Left lung (tissue), 4 donors: ENCODE measurements at regions not wholly inside any gene's neighbourhood (a gene's known extent, or its start where the extent isn't known, plus 50 kb on each side); places are given as distances from the start of the nearest gene placed in this dataset.
A peak's percentile ranks its signal among the peaks of the same experiment; 100 is the strongest.

Source experiments
- ATAC-seq: fragments of 200-7000 bp; cut with Tn5 transposase; one replicate; pipeline ENCODE4 v1.9.1; 2020; ENCODE audit warnings: moderate library complexity
- DNase-seq, 4 donors: peaks; one replicate each; pipeline ENCODE4 v3.0.0-alpha.2; 2013 to 2020
- H3K27ac ChIP-seq, 2 donors: fragments of 200-600 bp; sonication (generic) in 1 of 2; one replicate each; pipeline versions ENCODE4 v1.5.0 to v1.8.0; 2020 to 2021
- H3K27me3 ChIP-seq, 2 donors: fragments of 200-600 bp; sonication (generic) in 1 of 2; one replicate each; pipeline versions ENCODE4 v1.5.0 to v1.8.0; 2020 to 2021
- H3K36me3 ChIP-seq, 2 donors: fragments of 200-600 bp; sonication (generic) in 1 of 2; one replicate each; pipeline versions ENCODE4 v1.5.0 to v1.8.0; 2020 to 2021
- H3K4me1 ChIP-seq, 2 donors: fragments of 200-600 bp; one replicate each; pipeline ENCODE4 v1.8.0; 2021
- H3K4me3 ChIP-seq, 2 donors: fragments of 200-600 bp; sonication (generic) in 1 of 2; one replicate each; pipeline versions ENCODE4 v1.5.0 to v1.8.0; 2020 to 2021; ENCODE audit warnings: mild to moderate bottlenecking in 1 of 2
- H3K9me3 ChIP-seq, 2 donors: fragments of 200-600 bp; sonication (generic) in 1 of 2; one replicate each; pipeline versions ENCODE4 v1.5.0 to v1.8.0; 2020 to 2021
- CTCF ChIP-seq, 2 donors: fragments of 200-600 bp; sonication (generic) in 1 of 2; IDR thresholded peaks; one replicate each; pipeline versions ENCODE4 v1.5.0 to v1.8.0; 2021; ENCODE audit warnings: antibody characterized with exemption in 2 of 2
- intact Hi-C, 2 donors: fragments of 100-400 bp; cut with DNase I; formaldehyde crosslinking; loops; one replicate each; pipeline versions ENCODE4 v1.11.2 to v1.14.2; 2022
- donor health status: DM: no; HTN: yes; CAD: no.
- donor health status: DM: no; HTN: no; CAD: no.

GRCh38 chr4:175066923-175067627 is 148.9 kb downstream of the ADAM29 start:
- DNase-seq (no peak), ATAC-seq (peak; percentile 73)
- Histone ChIP-seq H3K27me3 (no peaks in the 10 kb centered on the region), H3K4me3 (no peak overlapping the region), H3K9me3 (peaks cover 0 to 6% of the 10 kb centered on the region in 2 donors), H3K4me1 (no peaks in the 10 kb centered on the region), H3K27ac (no peak overlapping the region), H3K36me3 (no peaks in the 10 kb centered on the region)
- intact Hi-C loops = no loop called here
- no peak for TF ChIP-seq CTCF (IDR thresholded peaks at IDR 0.05)

GRCh38 chr4:175068266-175068665 is 150.1 kb downstream of the ADAM29 start:
- TF ChIP-seq CTCF (IDR thresholded peaks at IDR 0.05) = no peak
- Histone ChIP-seq H3K4me3 (no peak overlapping the region), H3K27me3 (no peaks in the 10 kb centered on the region), H3K27ac (no peak overlapping the region), H3K9me3 (peaks cover 0 to 3% of the 10 kb centered on the region in 2 donors), H3K4me1 (no peaks in the 10 kb centered on the region), H3K36me3 (no peaks in the 10 kb centered on the region)
- ATAC-seq = no peak
- intact Hi-C loops = no loop called here
- DNase-seq = no peak

GRCh38 chr4:175070444-175070843 is 152.3 kb downstream of the ADAM29 start:
- TF ChIP-seq CTCF (IDR thresholded peaks at IDR 0.05) = no peak
- no peak overlapping the region for H3K27ac ChIP-seq
- H3K9me3 ChIP-seq = peaks cover 0 to 10% of the 10 kb centered on the region in 2 donors
- no peak overlapping the region for H3K4me3 ChIP-seq
- H3K36me3 ChIP-seq = no peaks in the 10 kb centered on the region
- no peak for ATAC-seq
- no peak for DNase-seq
- H3K27me3 ChIP-seq = no peaks in the 10 kb centered on the region
- H3K4me1 ChIP-seq = no peaks in the 10 kb centered on the region
- intact Hi-C loops = no loop called here

- no peak for ATAC-seq
- Histone ChIP-seq H3K9me3 (peaks cover 0 to 10% of the 10 kb centered on the region in 2 donors), H3K27me3 (no peaks in the 10 kb centered on the region), H3K4me3 (no peak overlapping the region), H3K36me3 (no peaks in the 10 kb centered on the region), H3K27ac (no peak overlapping the region), H3K4me1 (no peaks in the 10 kb centered on the region)
- no peak for TF ChIP-seq CTCF (IDR thresholded peaks at IDR 0.05)
- intact Hi-C loops = no loop called here
- DNase-seq = no peak
Measured at GRCh38 chr4:175071123-175071522, 153.0 kb downstream of the ADAM29 start.

GRCh38 chr4:175087145-175087544 is 169.0 kb downstream of the ADAM29 start:
- no peak for DNase-seq
- H3K27ac ChIP-seq = no peak overlapping the region
- no peak for ATAC-seq
- H3K27me3 ChIP-seq = no peaks in the 10 kb centered on the region
- no peak overlapping the region for H3K4me3 ChIP-seq
- no peak for TF ChIP-seq CTCF (IDR thresholded peaks at IDR 0.05)
- no peaks in the 10 kb centered on the region for H3K36me3 ChIP-seq
- no peaks in the 10 kb centered on the region for H3K4me1 ChIP-seq
- peaks cover 0 to 5% of the 10 kb centered on the region in 2 donors for H3K9me3 ChIP-seq
- intact Hi-C loops = no loop called here
